ENCODE measurements at regions not wholly inside any gene's neighbourhood (a gene's known extent, or its start where the extent isn't known, plus 50 kb on each side); places are given as distances from the start of the nearest gene placed in this dataset.

DNA sequence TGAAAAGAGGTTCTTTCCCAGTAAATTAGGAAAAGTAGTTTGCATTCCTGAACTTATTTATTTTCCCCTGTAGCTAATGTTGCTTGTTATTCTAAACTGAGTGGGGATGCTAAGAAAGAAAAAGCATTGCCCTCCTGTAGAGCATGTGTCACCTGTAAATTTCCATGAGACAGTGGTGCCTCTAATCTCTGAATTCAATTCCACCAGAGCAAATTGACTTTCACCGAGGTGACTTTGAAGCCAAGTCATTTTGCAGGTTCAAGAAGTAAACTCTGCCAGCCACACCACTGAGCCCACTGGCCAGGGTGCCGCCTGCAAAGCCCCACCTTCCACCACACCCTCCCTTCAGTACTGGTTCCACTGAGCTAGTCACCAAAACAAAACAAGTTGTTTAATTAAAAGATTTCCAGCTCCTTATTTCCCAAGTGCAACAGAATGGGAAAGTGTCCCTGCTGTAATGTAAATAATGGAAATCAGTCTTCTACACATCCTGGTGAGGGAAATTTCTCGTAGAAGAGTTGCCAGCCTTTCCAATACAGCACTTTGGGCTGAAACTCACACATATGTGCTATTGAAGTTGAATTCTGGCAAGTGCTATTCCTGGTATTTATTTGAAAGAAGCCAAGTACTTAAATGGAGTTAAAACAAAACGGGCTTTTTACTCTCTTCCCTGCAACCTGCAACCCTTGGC lies 254.8 kb downstream of the RNF152 start:
- no peak for FAIRE-seq

More for the DNA sequence above, 254.8 kb downstream of the RNF152 start:
- BruUV-seq (replicated peaks) = no TSS peak
- 3% methylated on average over 4 of the region's 4 CpGs for WGBS (ENCODE audit: insufficient coverage, insufficient replicate concordance, low lambda C conversion rate, missing lambda C conversion rate)
- Histone ChIP-seq H3K4me1 (ENCODE audit: control insufficient read depth, insufficient read depth, low read length) (no peaks in the 10 kb centered on the region), H3K36me3 (ENCODE audit: control insufficient read depth in 2 of 2, insufficient read depth in 2 of 2, low read length in 1 of 2) (no peaks in the 10 kb centered on the region), H3K4me3 (no peak overlapping the region), H3K4me2 (ENCODE audit: control insufficient read depth, insufficient read depth) (no peak overlapping the region), H3K27ac (ENCODE audit: control insufficient read depth, insufficient read depth) (no peak overlapping the region), H3K79me2 (ENCODE audit: control insufficient read depth, insufficient read depth, low read length) (no peaks in the 10 kb centered on the region), H2AFZ (ENCODE audit: control insufficient read depth, low read depth, low read length) (no peak overlapping the region), H3K27me3 (replicated peaks in 1 of 2; ENCODE audit: control insufficient read depth in 2 of 2, insufficient read depth in 2 of 2, low read length in 1 of 2) (no peaks in the 10 kb centered on the region), H4K20me1 (ENCODE audit: control insufficient read depth, insufficient read depth) (no peaks in the 10 kb centered on the region), H3K9ac (ENCODE audit: control insufficient read depth, insufficient read depth, low read length) (no peak overlapping the region), H3K9me3 (replicated peaks; ENCODE audit: control insufficient read depth, insufficient read depth, low read length) (no peaks in the 10 kb centered on the region)
- ChIA-PET POLR2A (no interaction called here), SMC1A (ENCODE audit: uncharacterized antibody, unreplicated experiment) (interaction anchor here (0.6 to 7.4 kb wide), 6 partner anchors 9 to 493 kb away, joined by 3 to 59 read pairs (median 4); no protein-coding TSS in a partner anchor), CTCF (interaction anchor here (7.1 kb wide), 1 partner anchor 491 kb away, joined by 71 read pairs; no protein-coding TSS in a partner anchor), RAD21 (ENCODE audit: unreplicated experiment) (interaction anchor here (2.5 kb wide), 1 partner anchor 494 kb away, joined by 23 read pairs; no protein-coding TSS in a partner anchor)
- DNase-seq (ENCODE audit: low read depth, low spot score) = no peak
- in situ Hi-C loops (cut with MboI) (no loop called here), intact Hi-C loops (cut with micrococcal nuclease; ENCODE audit: unreplicated experiment) (loop anchor here (2.0 kb wide), 1 partner anchor 263 kb away; no protein-coding TSS in a partner anchor)
- no peak for ATAC-seq
- TF ChIP-seq CHD1 (IDR thresholded peaks at IDR 0.05; ENCODE audit: low read depth, low read length) = no peak
- no peak for TF ChIP-seq HDAC6 (IDR thresholded peaks at IDR 0.05; ENCODE audit: unreplicated experiment)
- TF ChIP-seq ESRRA (IDR thresholded peaks at IDR 0.05; ENCODE audit: low read length) = no peak
- TF ChIP-seq MYB (IDR thresholded peaks at IDR 0.05; ENCODE audit: borderline replicate concordance, low read depth, low read length) = no peak
- no peak for TF ChIP-seq PRDM15 (CRISPR knock-in tag; IDR thresholded peaks at IDR 0.05)
- TF ChIP-seq ZSCAN29 (IDR thresholded peaks at IDR 0.05) = no peak
